NCI-H2196 treated with DMSO at 0.1 percent for 48 hours (cell line): ENCODE measurements at regions not wholly inside any gene's neighbourhood (a gene's known extent, or its start where the extent isn't known, plus 50 kb on each side); places are given as distances from the start of the nearest gene placed in this dataset.
"Not testable (repeated sequence)": the region's sequence is repeated elsewhere in the genome, so short reads cannot be mapped to it uniquely, and the experiment has no call there.

Experiments
- DNase-seq: peaks from one replicate; lab custom pipeline; 2025; ENCODE audit not compliant: unreplicated experiment; lab: John Stamatoyannopoulos, UW

GRCh38 chr17:5745111-5745813 lies 161.0 kb upstream of the NLRP1 start:
- DNase-seq: no peak

- DNase-seq: no peak
Observed at GRCh38 chr17:5747276-5747675, 163.0 kb upstream of the NLRP1 start.

GRCh38 chr17:5747964-5748363 lies 163.7 kb upstream of the NLRP1 start:
- DNase-seq: no peak

GRCh38 chr17:5753421-5753820 lies 169.1 kb upstream of the NLRP1 start:
- DNase-seq: no peak

GRCh38 chr17:5757314-5757907 lies 173.1 kb upstream of the NLRP1 start:
- no peak for DNase-seq

- DNase-seq: no peak
Observed at GRCh38 chr17:5758651-5759050, 174.3 kb upstream of the NLRP1 start.

GRCh38 chr17:5759501-5759925 lies 175.2 kb upstream of the NLRP1 start:
- DNase-seq: no peak

GRCh38 chr17:5762191-5762590 lies 177.9 kb upstream of the NLRP1 start:
- no peak for DNase-seq

- DNase-seq: no peak
Observed at GRCh38 chr17:5763595-5764306, 179.4 kb upstream of the NLRP1 start.

GRCh38 chr17:5769593-5770354 lies 185.5 kb upstream of the NLRP1 start:
- DNase-seq: no peak

- DNase-seq: no peak
Observed at GRCh38 chr17:5770441-5771270, 186.3 kb upstream of the NLRP1 start.

GRCh38 chr17:5771271-5771577 lies 186.9 kb upstream of the NLRP1 start:
- not testable (repeated sequence) for DNase-seq

GRCh38 chr17:5772017-5772416 lies 187.7 kb upstream of the NLRP1 start:
- not testable (repeated sequence) for DNase-seq

GRCh38 chr17:5772720-5773119 lies 188.4 kb upstream of the NLRP1 start:
- DNase-seq: no peak

- DNase-seq: no peak
Observed at GRCh38 chr17:5773816-5774360, 189.6 kb upstream of the NLRP1 start.

GRCh38 chr17:5775098-5775497 lies 190.8 kb upstream of the NLRP1 start:
- no peak for DNase-seq

- DNase-seq: no peak
Observed at GRCh38 chr17:5780476-5780875, 196.2 kb upstream of the NLRP1 start.

- no peak for DNase-seq
Observed at GRCh38 chr17:5781236-5781927, 197.1 kb upstream of the NLRP1 start.

GRCh38 chr17:5783269-5783668 lies 199.0 kb upstream of the NLRP1 start:
- no peak for DNase-seq

- no peak for DNase-seq
Observed at GRCh38 chr17:5783851-5784250, 199.5 kb upstream of the NLRP1 start.
